Neural cell (in vitro differentiated cells): ENCODE measurements at regions not wholly inside any gene's neighbourhood (a gene's known extent, or its start where the extent isn't known, plus 50 kb on each side); places are given as distances from the start of the nearest gene placed in this dataset.

Experiments used
- CTCF ChIP-seq: fragments of 450-650 bp; IDR thresholded peaks from 2 replicates; pipeline ENCODE4 v1.5.1; 2014; ENCODE audit warnings: antibody characterized with exemption, mild to moderate bottlenecking, moderate library complexity; ENCODE audit not compliant: poor library complexity, severe bottlenecking
- EP300 ChIP-seq: fragments of 450-650 bp; conservative IDR thresholded peaks from 2 replicates; pipeline ENCODE4 v1.6.1; 2014; ENCODE audit warnings: antibody characterized with exemption, mild to moderate bottlenecking, moderate library complexity; ENCODE audit not compliant: poor library complexity, severe bottlenecking
- EZH2 ChIP-seq: fragments of 200-600, 300-800 bp; shearing (Covaris generic), sonication (generic); IDR thresholded peaks from 2 replicates; pipeline ENCODE4 v1.6.1; 2014; ENCODE audit warnings: antibody characterized with exemption, low read length, borderline replicate concordance, mild to moderate bottlenecking; ENCODE audit not compliant: insufficient read depth, poor library complexity, severe bottlenecking
- MXI1 ChIP-seq: fragments of 450-650 bp; conservative IDR thresholded peaks from 2 replicates; pipeline ENCODE4 v1.6.1; 2014; ENCODE audit warnings: antibody characterized with exemption, mild to moderate bottlenecking; ENCODE audit not compliant: poor library complexity, severe bottlenecking
- POLR2AphosphoS5 ChIP-seq: IDR thresholded peaks from 2 replicates; pipeline ENCODE4 v1.6.1; 2012

- TF ChIP-seq EZH2, result no peak
- no peak for TF ChIP-seq CTCF
- TF ChIP-seq EP300, result peak; percentile 90
- TF ChIP-seq POLR2AphosphoS5, result peak; percentile 79
- TF ChIP-seq MXI1, result no peak
These were observed 145.4 kb upstream of the EYS start for GRCh38 chr6:65852369-65852852.
